IMR-90 (cell line): ENCODE measurements at regions not wholly inside any gene's neighbourhood (a gene's known extent, or its start where the extent isn't known, plus 50 kb on each side); places are given as distances from the start of the nearest gene placed in this dataset.

Experiments
- BHLHE40 ChIP-seq: fragments of 150-350 bp; IDR thresholded peaks from 2 replicates; pipeline ENCODE4 v1.6.1; 2016; ENCODE audit warnings: mild to moderate bottlenecking, low read depth, low read length
- CEBPB ChIP-seq: IDR thresholded peaks from 2 replicates; pipeline ENCODE4 v1.6.1; 2012; ENCODE audit warnings: low read depth, low read length, improper control_type of control experiment
- CHD1 ChIP-seq: IDR thresholded peaks from 2 replicates; pipeline ENCODE4 v1.6.1; 2012; ENCODE audit warnings: low read depth, low read length, improper control_type of control experiment
- CTCF ChIP-seq: conservative IDR thresholded peaks from 2 replicates; pipeline ENCODE4 v1.5.1; 2012; ENCODE audit warnings: mild to moderate bottlenecking, low read depth, low read length, improper control_type of control experiment
- MAFK ChIP-seq: IDR thresholded peaks from 2 replicates; pipeline ENCODE4 v1.6.1; 2012; ENCODE audit warnings: low read depth, low read length, improper control_type of control experiment
- POLR2A ChIP-seq: IDR thresholded peaks from 2 replicates; pipeline ENCODE4 v1.6.1; 2012; ENCODE audit warnings: mild to moderate bottlenecking, low read depth, low read length
- RCOR1 ChIP-seq: IDR thresholded peaks from 2 replicates; pipeline ENCODE4 v1.6.1; 2012; ENCODE audit warnings: mild to moderate bottlenecking, low read length, improper control_type of control experiment; ENCODE audit not compliant: insufficient replicate concordance
- SMC3 ChIP-seq: fragments of 150-350 bp; IDR thresholded peaks from 2 replicates; pipeline ENCODE4 v1.6.1; 2016; ENCODE audit warnings: low read depth, mild to moderate bottlenecking, antibody characterized with exemption, low read length, moderate library complexity
- TF ChIP-seq, protein P1 (sequence below): fragments of 150-350 bp; IDR thresholded peaks from 2 replicates; pipeline ENCODE4 v1.6.1; 2016; ENCODE audit warnings: low read depth, mild to moderate bottlenecking, low read length, moderate library complexity, borderline replicate concordance
- TF ChIP-seq, protein P2 (sequence below): fragments of 150-350 bp; IDR thresholded peaks from 2 replicates; pipeline ENCODE4 v1.6.1; 2017; ENCODE audit warnings: mild to moderate bottlenecking, antibody characterized with exemption, low read length, low read depth

DNA sequence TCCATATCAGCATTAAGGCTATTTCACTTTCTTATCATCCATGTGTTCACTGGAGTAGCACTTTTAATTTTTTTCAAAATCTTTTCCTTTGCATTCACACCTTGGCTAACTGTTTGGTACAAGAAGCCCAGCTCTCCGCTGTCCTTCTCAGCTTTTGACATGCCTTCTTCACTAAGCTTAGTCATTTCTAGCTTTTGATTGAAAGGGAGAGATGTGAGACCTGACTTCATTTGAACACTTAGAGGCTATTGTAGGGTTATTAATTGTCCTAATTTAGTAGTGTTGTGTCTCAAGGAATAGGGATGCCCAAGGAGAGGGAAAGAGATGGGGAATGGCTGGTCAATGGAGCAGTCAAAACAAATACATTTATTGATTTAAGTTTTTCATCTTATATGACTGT is 350.0 kb downstream of the CXCL12 start:
- TF ChIP-seq, protein P1, sequence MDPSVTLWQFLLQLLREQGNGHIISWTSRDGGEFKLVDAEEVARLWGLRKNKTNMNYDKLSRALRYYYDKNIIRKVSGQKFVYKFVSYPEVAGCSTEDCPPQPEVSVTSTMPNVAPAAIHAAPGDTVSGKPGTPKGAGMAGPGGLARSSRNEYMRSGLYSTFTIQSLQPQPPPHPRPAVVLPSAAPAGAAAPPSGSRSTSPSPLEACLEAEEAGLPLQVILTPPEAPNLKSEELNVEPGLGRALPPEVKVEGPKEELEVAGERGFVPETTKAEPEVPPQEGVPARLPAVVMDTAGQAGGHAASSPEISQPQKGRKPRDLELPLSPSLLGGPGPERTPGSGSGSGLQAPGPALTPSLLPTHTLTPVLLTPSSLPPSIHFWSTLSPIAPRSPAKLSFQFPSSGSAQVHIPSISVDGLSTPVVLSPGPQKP: no peak
- TF ChIP-seq CTCF (no peak), MAFK (no peak), CHD1 (no peak), CEBPB (no peak), BHLHE40 (no peak), SMC3 (no peak), POLR2A (no peak), RCOR1 (no peak)
- TF ChIP-seq, protein P2, sequence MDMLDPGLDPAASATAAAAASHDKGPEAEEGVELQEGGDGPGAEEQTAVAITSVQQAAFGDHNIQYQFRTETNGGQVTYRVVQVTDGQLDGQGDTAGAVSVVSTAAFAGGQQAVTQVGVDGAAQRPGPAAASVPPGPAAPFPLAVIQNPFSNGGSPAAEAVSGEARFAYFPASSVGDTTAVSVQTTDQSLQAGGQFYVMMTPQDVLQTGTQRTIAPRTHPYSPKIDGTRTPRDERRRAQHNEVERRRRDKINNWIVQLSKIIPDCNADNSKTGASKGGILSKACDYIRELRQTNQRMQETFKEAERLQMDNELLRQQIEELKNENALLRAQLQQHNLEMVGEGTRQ: no peak
